HFF-Myc (cell line): ENCODE measurements at regions not wholly inside any gene's neighbourhood (a gene's known extent, or its start where the extent isn't known, plus 50 kb on each side); places are given as distances from the start of the nearest gene placed in this dataset.

ENCODE experiments used
- DNase-seq: peaks from one replicate; pipeline ENCODE4 v3.0.0-alpha.2; 2011; ENCODE audit warnings: low read depth; ENCODE audit errors: extremely low read depth
- H3K4me3 ChIP-seq: replicated peaks from 2 replicates; pipeline ENCODE4 v1.5.1; 2011; ENCODE audit warnings: low read depth, mild to moderate bottlenecking, control low read depth, low read length
- TF ChIP-seq, protein P1 (sequence below): IDR thresholded peaks from 2 replicates; pipeline ENCODE4 v1.5.1; 2012; ENCODE audit warnings: mild to moderate bottlenecking, low read depth, low read length, control low read depth; ENCODE audit errors: missing control alignments

DNA sequence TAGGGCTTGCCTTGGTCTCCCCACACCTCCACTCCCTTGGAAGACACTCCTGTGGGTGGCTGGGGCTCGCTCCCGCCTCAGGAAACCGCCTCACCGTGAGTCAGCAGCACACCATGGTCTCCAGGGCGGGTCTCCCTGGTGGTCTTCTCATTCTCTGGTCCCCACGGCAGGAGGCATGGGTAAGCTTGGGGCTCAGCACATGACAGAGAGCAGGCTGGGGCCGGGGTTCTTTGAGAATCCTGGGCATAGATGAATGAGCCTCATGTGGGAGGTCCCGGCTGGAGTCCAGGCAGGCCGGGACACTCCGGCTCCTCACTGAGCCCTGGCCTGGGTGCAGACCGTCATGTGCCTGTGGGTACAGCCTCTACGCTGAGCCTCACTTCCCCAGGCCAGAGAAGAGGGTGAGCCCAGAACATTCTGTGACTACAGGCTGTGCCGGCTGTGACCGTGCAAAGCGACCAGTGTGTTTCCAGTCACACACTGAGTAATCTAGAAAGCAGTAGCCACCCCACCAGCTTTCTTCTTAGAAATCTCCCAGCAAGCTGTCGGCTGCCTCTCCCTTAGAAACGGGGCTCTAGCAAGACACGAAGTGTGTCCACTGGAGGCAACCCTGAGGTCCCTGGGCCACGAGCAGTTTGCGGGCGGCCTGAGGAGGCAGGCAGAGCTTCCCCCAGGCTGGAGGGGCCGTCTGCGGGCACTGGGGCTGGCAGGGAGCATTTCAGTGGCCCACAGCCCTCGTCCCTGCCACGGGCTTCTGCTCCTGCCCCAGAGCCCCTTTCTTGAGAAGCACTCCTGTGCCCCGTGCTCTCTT, 93.1 kb downstream of the RHOB start:
- TF ChIP-seq, protein P1, sequence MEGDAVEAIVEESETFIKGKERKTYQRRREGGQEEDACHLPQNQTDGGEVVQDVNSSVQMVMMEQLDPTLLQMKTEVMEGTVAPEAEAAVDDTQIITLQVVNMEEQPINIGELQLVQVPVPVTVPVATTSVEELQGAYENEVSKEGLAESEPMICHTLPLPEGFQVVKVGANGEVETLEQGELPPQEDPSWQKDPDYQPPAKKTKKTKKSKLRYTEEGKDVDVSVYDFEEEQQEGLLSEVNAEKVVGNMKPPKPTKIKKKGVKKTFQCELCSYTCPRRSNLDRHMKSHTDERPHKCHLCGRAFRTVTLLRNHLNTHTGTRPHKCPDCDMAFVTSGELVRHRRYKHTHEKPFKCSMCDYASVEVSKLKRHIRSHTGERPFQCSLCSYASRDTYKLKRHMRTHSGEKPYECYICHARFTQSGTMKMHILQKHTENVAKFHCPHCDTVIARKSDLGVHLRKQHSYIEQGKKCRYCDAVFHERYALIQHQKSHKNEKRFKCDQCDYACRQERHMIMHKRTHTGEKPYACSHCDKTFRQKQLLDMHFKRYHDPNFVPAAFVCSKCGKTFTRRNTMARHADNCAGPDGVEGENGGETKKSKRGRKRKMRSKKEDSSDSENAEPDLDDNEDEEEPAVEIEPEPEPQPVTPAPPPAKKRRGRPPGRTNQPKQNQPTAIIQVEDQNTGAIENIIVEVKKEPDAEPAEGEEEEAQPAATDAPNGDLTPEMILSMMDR: no peak
- no peak overlapping the region for H3K4me3 ChIP-seq
- no peak for DNase-seq

GRCh38 chr2:20540587-20541293, 93.9 kb downstream of the RHOB start:
- no peak for DNase-seq
- no peak overlapping the region for H3K4me3 ChIP-seq
- TF ChIP-seq, protein P1: no peak

- TF ChIP-seq, protein P1: no peak
- H3K4me3 ChIP-seq: no peak overlapping the region
- DNase-seq: no peak
These were observed 94.4 kb downstream of the RHOB start for GRCh38 chr2:20541294-20541640.

DNA sequence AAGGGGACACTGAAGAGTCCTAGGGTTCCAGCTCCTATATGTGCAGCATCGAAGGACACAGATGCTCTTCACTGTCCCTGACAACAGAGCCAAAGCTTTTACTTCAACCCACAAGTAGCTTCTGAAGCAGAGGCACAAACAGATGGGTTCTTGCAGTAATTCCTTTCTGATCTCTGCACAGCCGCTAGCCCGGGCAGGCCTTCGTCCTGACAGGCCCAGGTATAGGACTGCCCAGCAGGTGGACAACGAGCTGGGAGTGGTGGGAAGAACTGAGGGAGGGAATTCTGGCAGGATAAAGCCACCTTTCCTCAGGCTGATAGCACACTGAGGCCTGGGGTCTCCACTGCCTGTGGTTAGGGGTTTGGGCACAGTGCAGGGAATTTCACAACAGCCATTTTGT, 94.8 kb downstream of the RHOB start:
- no peak overlapping the region for H3K4me3 ChIP-seq
- DNase-seq: no peak
- TF ChIP-seq, protein P1: no peak

DNA sequence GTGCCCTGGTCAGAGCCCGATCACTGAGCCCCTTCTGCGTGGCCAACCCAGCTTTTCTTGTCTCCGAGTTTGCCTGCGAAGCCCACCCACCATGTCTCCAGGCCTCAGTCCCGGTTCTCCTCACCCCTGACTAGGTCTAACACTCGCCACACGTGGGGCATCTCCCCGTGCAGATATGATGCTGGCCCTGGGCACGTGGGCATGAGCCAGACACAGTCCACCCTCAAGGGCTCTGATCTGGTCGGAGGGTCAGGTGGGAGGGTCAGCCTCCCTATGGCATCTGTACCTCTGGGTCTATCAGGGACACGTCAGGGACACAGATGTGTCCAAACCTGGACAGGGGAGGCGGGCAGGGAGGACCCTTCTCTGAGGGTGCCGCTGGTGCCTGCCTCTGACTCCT, 95.4 kb downstream of the RHOB start:
- no peak overlapping the region for H3K4me3 ChIP-seq
- TF ChIP-seq, protein P1: no peak
- no peak for DNase-seq

DNA sequence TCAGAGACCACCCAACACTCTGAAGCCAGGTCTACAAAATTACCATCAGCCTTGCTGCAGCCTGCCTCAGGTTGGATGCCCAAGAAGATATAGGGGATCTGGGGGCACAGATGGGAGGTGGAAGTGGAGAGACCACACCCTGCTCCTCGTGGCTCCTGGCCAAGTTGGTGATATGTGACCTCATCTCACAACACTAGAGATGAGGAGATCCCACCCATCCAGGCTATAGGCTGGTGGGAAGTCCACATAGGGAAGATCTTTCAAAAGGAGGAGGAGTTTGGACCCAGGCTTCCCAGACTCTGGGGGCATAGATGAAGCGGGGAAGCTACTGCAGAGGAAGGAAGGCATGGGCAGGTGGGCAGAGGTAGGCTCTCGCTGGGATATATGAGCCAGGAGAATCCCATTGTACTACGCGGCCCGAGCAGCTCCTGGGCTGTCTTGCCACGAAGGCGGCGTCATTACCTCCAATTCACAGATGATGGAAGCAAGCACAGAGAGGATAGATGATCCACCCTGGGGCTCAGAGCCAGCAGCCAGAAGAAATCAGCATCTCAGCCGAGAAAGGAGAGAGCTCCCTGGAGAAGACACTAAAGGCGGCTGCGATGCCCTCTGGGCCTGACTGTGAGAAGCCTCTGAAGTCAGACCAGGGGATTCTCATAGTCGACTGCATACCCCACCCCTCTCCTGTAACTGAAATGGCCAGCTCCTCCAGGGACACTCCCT, 96.0 kb downstream of the RHOB start:
- no peak overlapping the region for H3K4me3 ChIP-seq
- TF ChIP-seq, protein P1: no peak
- no peak for DNase-seq
